ENCODE measurements at regions not wholly inside any gene's neighbourhood (a gene's known extent, or its start where the extent isn't known, plus 50 kb on each side); places are given as distances from the start of the nearest gene placed in this dataset.

- TF ChIP-seq MXI1 (IDR thresholded peaks at IDR 0.05; ENCODE audit: low read depth, low read length) (no peak), CTCF (IDR thresholded peaks at IDR 0.05) (no peak), RAD21 (IDR thresholded peaks at IDR 0.05; ENCODE audit: low read length) (no peak), TCF12 (IDR thresholded peaks at IDR 0.05) (no peak), RFX5 (IDR thresholded peaks at IDR 0.05; ENCODE audit: low read length) (no peak), NFIC (IDR thresholded peaks at IDR 0.05; ENCODE audit: borderline replicate concordance) (no peak)
- TF ChIP-seq, protein P1, sequence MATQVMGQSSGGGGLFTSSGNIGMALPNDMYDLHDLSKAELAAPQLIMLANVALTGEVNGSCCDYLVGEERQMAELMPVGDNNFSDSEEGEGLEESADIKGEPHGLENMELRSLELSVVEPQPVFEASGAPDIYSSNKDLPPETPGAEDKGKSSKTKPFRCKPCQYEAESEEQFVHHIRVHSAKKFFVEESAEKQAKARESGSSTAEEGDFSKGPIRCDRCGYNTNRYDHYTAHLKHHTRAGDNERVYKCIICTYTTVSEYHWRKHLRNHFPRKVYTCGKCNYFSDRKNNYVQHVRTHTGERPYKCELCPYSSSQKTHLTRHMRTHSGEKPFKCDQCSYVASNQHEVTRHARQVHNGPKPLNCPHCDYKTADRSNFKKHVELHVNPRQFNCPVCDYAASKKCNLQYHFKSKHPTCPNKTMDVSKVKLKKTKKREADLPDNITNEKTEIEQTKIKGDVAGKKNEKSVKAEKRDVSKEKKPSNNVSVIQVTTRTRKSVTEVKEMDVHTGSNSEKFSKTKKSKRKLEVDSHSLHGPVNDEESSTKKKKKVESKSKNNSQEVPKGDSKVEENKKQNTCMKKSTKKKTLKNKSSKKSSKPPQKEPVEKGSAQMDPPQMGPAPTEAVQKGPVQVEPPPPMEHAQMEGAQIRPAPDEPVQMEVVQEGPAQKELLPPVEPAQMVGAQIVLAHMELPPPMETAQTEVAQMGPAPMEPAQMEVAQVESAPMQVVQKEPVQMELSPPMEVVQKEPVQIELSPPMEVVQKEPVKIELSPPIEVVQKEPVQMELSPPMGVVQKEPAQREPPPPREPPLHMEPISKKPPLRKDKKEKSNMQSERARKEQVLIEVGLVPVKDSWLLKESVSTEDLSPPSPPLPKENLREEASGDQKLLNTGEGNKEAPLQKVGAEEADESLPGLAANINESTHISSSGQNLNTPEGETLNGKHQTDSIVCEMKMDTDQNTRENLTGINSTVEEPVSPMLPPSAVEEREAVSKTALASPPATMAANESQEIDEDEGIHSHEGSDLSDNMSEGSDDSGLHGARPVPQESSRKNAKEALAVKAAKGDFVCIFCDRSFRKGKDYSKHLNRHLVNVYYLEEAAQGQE (IDR thresholded peaks at IDR 0.05; ENCODE audit: low read depth, low read length), result no peak
Measured at GRCh38 chr3:194905696-194906095, 220.0 kb downstream of the FAM43A start.
